ENCODE measurements at regions not wholly inside any gene's neighbourhood (a gene's known extent, or its start where the extent isn't known, plus 50 kb on each side); places are given as distances from the start of the nearest gene placed in this dataset. TPM values are rescaled to one million over a fixed set of nuclear protein-coding genes. Genes with fewer than 3 reads are reported as not detected.

DNA sequence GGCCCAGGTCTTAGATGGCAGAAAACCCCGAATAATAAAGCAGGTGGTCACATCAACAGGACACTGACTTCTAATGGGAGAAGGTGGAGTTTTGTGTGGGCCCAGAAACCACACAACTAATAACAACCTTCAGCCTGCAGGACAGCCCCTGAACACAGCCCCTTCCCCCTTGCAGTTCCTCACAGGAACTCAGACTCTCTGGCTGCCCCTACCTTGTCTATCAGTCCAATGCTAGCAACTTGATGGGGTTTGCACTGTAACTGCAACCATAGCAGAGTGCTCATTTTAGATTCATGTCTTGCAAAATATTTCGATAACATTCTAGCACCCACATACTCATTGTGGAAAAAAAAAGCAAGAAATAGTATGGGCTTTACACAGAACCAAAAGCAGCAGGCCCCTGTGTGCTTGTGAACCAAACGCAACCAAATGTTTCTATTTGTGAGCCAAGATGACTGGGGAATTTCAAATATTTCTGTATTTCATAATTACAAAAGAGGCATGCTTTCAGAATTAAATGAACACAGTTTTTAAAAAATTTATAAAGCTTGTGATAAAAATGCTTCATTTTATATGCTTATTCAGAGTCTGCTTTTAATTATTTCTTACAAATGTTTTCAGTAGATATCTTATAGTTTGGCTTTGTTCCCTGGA is 62.7 kb upstream of the PDE4D start:
- DNase-seq, result no peak

DNA sequence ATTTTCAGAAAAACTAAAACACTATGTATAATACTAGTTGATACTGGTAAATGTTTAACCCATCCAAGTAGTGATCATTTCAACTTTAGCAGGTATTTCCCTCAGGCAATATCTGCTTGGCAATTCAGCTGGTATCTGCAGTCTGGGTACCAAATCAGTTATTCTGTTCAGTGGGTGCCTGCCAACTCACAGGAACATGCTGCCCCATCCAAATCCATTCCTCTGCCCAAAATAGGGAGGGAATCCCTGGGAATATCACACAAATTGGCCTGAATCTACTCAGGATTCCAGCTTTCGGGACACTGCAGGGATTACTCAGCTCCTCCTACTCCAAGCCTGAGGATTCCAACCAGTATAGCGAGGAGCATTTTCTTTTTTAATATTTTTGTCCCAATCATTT is 61.7 kb upstream of the PDE4D start:
- DNase-seq, result no peak

DNA sequence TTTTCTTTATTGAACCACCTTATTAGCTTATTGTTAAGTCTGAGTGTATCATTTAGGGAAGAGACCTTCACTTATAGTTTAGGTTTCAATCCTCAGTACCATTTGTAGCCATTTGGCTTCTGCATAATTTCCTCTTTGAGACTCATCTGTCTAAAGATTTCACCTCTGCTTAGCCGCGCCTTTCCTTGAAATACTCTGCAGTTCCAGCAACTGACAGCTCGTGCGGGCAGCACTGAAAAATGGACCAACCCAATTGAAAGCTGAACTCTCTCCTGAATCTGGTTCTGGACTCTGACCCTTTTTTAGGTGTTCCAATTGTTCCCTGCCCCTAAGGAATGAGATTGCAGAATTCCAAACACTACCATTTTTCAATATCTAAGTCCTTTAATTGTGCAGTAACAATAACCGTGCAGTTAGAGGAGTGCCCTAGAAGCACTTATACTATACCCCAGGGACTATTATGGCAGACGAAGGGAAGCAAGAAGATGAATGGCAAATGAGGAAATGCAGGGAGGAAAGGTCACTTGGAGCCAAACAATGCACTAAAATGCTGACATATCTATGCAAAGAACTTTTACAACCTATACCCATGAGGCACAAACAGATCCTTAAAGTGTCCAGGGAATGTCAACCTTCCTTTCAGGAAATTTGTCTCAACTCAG is 50.1 kb upstream of the PDE4D start:
- no peak for DNase-seq

Small RNA genes lying in the stretch of these regions (small RNA-seq; reads per million reads assigned to genes)
- not detected for gene RNU6-806P (ENCODE audit: low replicate concordance)
